Brain microvascular endothelial cell (primary cell): ENCODE measurements at regions not wholly inside any gene's neighbourhood (a gene's known extent, or its start where the extent isn't known, plus 50 kb on each side); places are given as distances from the start of the nearest gene placed in this dataset.

Source experiments
- DNase-seq: peaks from one replicate; pipeline ENCODE4 v3.0.0-alpha.2; 2020
- H3K27ac ChIP-seq: fragments of 250-450 bp; sonication (Bioruptor Pico); 2 replicates; pipeline ENCODE4 v1.5.1; 2020; ENCODE audit warnings: mild to moderate bottlenecking, moderate library complexity
- H3K27me3 ChIP-seq: fragments of 250-450 bp; sonication (Bioruptor Pico); replicated peaks from 2 replicates; pipeline ENCODE4 v1.5.1; 2020; ENCODE audit warnings: mild to moderate bottlenecking
- H3K36me3 ChIP-seq: fragments of 250-450 bp; sonication (Bioruptor Pico); replicated peaks from 2 replicates; pipeline ENCODE4 v1.5.1; 2020; ENCODE audit warnings: mild to moderate bottlenecking
- H3K4me3 ChIP-seq: 2 replicates; pipeline ENCODE4 v1.5.1; 2011; ENCODE audit warnings: low read depth, mild to moderate bottlenecking, control low read depth, low read length, moderate library complexity
- in situ Hi-C: cut with HindIII; loops from 2 replicates; pipeline ENCODE4 v1.10.0; 2017; ENCODE audit warnings: low sequenced_read_pairs, low pct_ligation_motif_present
- TF ChIP-seq, protein P1 (sequence below): IDR thresholded peaks from 2 replicates; pipeline ENCODE4 v1.5.1; 2011; ENCODE audit warnings: low read depth, mild to moderate bottlenecking, moderate library complexity, low read length, control low read depth, inconsistent platforms; ENCODE audit errors: missing control alignments

DNA sequence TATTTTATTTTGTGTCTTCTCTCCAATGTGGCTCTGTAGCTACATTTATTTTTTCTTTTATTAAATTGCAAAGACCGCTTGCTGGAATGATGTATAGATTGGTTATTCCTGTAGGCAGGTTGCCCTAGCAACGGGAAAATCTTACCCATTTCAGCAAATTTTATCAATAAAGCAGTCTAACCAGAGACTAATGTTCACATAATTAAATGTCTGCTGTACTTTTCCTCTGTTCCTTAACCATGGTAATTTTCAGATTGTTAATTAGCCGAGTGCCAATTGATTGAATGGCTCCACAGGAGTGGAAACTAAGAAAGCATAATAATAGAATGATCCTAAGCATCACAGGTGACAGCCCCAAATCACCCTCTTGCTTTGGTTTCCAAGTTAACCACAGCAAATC lies 134.8 kb downstream of the BASP1 start:
- no peaks in the 10 kb centered on the region for H3K27me3 ChIP-seq
- TF ChIP-seq, protein P1, sequence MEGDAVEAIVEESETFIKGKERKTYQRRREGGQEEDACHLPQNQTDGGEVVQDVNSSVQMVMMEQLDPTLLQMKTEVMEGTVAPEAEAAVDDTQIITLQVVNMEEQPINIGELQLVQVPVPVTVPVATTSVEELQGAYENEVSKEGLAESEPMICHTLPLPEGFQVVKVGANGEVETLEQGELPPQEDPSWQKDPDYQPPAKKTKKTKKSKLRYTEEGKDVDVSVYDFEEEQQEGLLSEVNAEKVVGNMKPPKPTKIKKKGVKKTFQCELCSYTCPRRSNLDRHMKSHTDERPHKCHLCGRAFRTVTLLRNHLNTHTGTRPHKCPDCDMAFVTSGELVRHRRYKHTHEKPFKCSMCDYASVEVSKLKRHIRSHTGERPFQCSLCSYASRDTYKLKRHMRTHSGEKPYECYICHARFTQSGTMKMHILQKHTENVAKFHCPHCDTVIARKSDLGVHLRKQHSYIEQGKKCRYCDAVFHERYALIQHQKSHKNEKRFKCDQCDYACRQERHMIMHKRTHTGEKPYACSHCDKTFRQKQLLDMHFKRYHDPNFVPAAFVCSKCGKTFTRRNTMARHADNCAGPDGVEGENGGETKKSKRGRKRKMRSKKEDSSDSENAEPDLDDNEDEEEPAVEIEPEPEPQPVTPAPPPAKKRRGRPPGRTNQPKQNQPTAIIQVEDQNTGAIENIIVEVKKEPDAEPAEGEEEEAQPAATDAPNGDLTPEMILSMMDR: no peak
- no peak overlapping the region for H3K4me3 ChIP-seq
- in situ Hi-C loops: no loop called here
- no peak overlapping the region for H3K27ac ChIP-seq
- no peak for DNase-seq
- no peaks in the 10 kb centered on the region for H3K36me3 ChIP-seq

DNA sequence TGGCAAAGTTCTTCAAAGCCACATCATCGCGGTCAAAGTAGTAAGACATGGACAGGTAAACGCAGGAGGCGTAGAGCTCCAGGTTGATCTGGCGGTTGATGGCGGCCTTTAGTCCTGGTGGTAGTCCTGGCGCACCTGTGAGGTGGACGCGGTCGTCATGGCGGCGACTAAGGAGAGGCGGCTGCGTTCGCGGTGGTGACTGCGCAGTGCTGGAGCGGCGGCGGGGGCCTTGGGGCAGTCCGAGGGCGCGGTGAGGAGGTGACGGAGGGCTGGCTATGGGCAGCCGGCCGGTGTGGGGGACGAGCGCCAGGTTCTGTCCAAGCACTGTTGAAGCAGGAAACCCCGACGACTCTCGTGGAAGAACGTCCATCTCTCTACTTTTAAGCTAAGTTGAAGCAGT lies 136.8 kb downstream of the BASP1 start:
- in situ Hi-C loops: no loop called here
- Histone ChIP-seq H3K27ac (no peak overlapping the region), H3K36me3 (no peaks in the 10 kb centered on the region), H3K27me3 (no peaks in the 10 kb centered on the region), H3K4me3 (no peak overlapping the region)
- no peak for DNase-seq
- TF ChIP-seq, protein P1: no peak

DNA sequence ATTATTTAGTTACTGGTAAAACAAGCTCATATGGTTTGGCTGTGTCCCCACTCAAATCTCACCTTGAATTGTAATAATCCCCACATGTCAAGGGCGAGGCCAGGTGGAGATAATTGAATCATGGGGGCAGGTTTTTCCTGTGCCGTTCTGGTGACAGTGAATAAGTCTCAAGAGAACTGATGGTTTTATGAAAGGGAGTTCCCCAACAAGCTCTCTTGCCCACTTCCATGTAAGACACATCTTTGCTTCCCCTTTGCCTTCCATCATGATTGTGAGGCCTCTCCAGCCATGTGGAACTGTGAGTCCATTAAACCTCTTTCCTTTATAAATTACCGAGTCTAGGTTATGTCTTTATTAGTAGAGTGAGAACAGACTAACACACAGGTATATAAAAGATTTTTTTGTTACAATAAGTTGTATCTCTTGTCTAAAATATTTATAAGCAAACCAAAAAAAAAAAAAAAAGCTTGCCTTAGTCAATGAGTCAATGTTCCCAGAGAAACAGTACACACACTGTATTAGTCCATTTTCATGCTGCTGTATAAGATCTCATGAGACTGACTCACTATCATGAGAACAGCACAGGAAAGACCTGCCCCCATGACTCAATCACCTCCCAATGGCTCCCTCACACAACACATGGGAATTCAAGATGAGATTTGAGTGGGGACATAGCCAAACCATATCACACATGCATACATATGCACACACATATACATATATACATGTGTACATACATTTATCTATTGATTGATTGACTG lies 138.3 kb downstream of the BASP1 start:
- no peaks in the 10 kb centered on the region for H3K27me3 ChIP-seq
- in situ Hi-C loops: no loop called here
- H3K27ac ChIP-seq: peak overlapping the region; percentile 80
- TF ChIP-seq, protein P1: no peak
- peak; percentile 94 for DNase-seq
- no peaks in the 10 kb centered on the region for H3K36me3 ChIP-seq
- H3K4me3 ChIP-seq: no peak overlapping the region

DNA sequence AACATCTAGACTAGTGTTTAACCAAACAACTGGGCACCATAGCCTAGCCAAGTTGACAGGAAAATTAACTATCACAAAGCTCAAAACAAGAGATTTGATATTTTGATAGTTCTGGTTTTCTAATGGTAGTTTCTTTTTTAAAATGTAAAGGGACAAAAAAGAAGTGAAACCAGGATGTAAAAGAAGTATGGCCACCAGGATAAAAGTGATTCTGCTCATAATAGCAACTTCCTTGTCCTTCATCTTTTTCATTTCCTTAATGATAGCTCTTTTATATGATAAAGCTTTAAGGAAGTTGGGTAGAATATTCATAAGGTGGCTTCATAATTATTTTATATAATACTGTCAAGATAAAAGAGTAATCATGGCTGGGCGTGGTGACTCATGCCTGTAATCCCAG lies 139.1 kb downstream of the BASP1 start:
- TF ChIP-seq, protein P1: no peak
- in situ Hi-C loops: no loop called here
- no peak overlapping the region for H3K4me3 ChIP-seq
- H3K27ac ChIP-seq: peak overlapping the region; percentile 60
- DNase-seq: no peak
- H3K27me3 ChIP-seq: no peaks in the 10 kb centered on the region
- no peaks in the 10 kb centered on the region for H3K36me3 ChIP-seq

DNA sequence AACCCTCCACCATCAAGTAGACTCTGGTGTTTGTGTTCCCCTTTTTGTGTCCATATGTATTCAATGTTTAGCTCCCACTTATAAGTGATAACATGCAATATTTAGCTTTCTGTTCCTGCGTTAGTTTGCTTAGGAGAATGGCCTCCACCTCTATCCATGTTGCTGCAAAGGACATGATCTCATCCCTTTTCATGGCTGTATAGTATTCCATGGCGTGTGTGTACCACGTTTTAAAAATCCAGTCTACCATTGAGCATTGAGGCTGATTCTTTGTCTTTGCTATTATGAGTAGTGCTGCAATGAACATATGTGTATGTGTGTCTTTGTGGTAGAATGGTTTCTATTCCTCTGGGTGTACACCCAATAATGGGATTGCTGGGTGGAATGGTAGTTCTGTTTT lies 140.1 kb downstream of the BASP1 start:
- H3K4me3 ChIP-seq: no peak overlapping the region
- H3K27me3 ChIP-seq: no peaks in the 10 kb centered on the region
- H3K36me3 ChIP-seq: no peaks in the 10 kb centered on the region
- no peak for DNase-seq
- TF ChIP-seq, protein P1: no peak
- no peak overlapping the region for H3K27ac ChIP-seq
- in situ Hi-C loops: no loop called here

DNA sequence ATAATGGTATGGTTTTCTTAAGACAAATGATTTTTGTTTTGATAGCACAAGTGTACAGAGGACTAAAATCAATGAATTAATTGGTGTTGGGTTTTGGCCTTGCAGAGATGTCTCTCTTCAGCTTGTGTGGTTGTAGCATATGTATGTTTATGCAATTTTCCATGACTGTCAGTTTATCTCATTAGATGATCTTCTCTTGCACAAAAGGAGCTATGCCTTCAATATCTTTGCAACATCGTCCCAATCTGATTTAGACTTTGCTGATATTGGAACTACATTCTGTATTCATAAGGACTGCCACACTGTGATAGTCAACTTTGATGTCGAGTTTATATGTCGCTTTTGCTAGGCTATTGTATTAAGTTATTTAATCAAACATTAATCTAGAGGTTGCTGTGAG lies 140.0 kb upstream of the TAF11L2 start:
- H3K27ac ChIP-seq: no peak overlapping the region
- no peak for DNase-seq
- TF ChIP-seq, protein P1: no peak
- no peaks in the 10 kb centered on the region for H3K27me3 ChIP-seq
- H3K36me3 ChIP-seq: no peaks in the 10 kb centered on the region
- H3K4me3 ChIP-seq: no peak overlapping the region
- in situ Hi-C loops: no loop called here
